ENCODE measurements at regions not wholly inside any gene's neighbourhood (a gene's known extent, or its start where the extent isn't known, plus 50 kb on each side); places are given as distances from the start of the nearest gene placed in this dataset.
A peak's percentile ranks its signal among the peaks of the same experiment; 100 is the strongest.

- no peak for DNase-seq
These were observed 71.0 kb downstream of the AQP4 start for GRCh38 chr18:26794230-26795101.

- no peak for DNase-seq
These were observed 72.8 kb downstream of the AQP4 start for GRCh38 chr18:26792661-26793060.

- DNase-seq, result no peak
These were observed 73.8 kb downstream of the AQP4 start for GRCh38 chr18:26791676-26792075.

- DNase-seq, result no peak
These were observed 80.9 kb downstream of the AQP4 start for GRCh38 chr18:26784599-26784998.

GRCh38 chr18:26783170-26783569 is 82.3 kb downstream of the AQP4 start:
- no peak for DNase-seq

- no peak for DNase-seq
These were observed 84.8 kb downstream of the AQP4 start for GRCh38 chr18:26780520-26781325.

- DNase-seq, result no peak
These were observed 87.5 kb downstream of the AQP4 start for GRCh38 chr18:26778054-26778393.

GRCh38 chr18:26777351-26778053 is 88.0 kb downstream of the AQP4 start:
- no peak for DNase-seq

- DNase-seq, result no peak
These were observed 92.8 kb downstream of the AQP4 start for GRCh38 chr18:26772691-26773090.

- DNase-seq, result peak; percentile 24
These were observed 94.0 kb downstream of the AQP4 start for GRCh38 chr18:26771524-26771923.

GRCh38 chr18:26768385-26768784 is 97.1 kb downstream of the AQP4 start:
- no peak for DNase-seq

- DNase-seq, result no peak
These were observed 100.0 kb downstream of the AQP4 start for GRCh38 chr18:26765498-26765897.

- peak; percentile 6 for DNase-seq
These were observed 100.9 kb downstream of the AQP4 start for GRCh38 chr18:26764586-26764985.

- no peak for DNase-seq
These were observed 101.3 kb downstream of the AQP4 start for GRCh38 chr18:26764177-26764576.

GRCh38 chr18:26763446-26764110 is 101.9 kb downstream of the AQP4 start:
- peak; percentile 56 for DNase-seq

- no peak for DNase-seq
These were observed 108.1 kb downstream of the AQP4 start for GRCh38 chr18:26757263-26758019.

- peak; percentile 9 for DNase-seq
These were observed 109.0 kb downstream of the AQP4 start for GRCh38 chr18:26756556-26756955.

- peak; percentile 58 for DNase-seq
These were observed 118.6 kb downstream of the AQP4 start for GRCh38 chr18:26746826-26747475.

GRCh38 chr18:26746398-26746797 is 119.1 kb downstream of the AQP4 start:
- DNase-seq, result peak; percentile 37

- DNase-seq, result peak; percentile 10
These were observed 120.0 kb downstream of the AQP4 start for GRCh38 chr18:26745288-26746181.

GRCh38 chr18:26741758-26742157 is 123.7 kb downstream of the AQP4 start:
- no peak for DNase-seq

Measured in NCI-H82 (cell line).